T-cell (primary cell): ENCODE measurements at regions not wholly inside any gene's neighbourhood (a gene's known extent, or its start where the extent isn't known, plus 50 kb on each side); places are given as distances from the start of the nearest gene placed in this dataset.

Source experiments
- ATAC-seq, 4 experiments: fragments of 200-7000 bp in 3 of 4; fragments of 150-1000 bp in 1 of 4; cut with Tn5 transposase; replicated peaks in 1 of 4; 1 replicate in 3 of 4; 2 replicates in 1 of 4; pipeline ENCODE4 v1.10.0; 2021; ENCODE audit warnings: moderate library complexity in 3 of 4, mild to moderate bottlenecking in 2 of 4, moderate number of reproducible peaks in 1 of 4
- CTCF ChIA-PET, 2 donors: fragments of 300-600 bp; sonication (Branson Sonifier 250); formaldehyde crosslinking; loops; one replicate each; lab custom pipeline; 2022; ENCODE audit warnings: antibody characterized with exemption in 2 of 2; lab: Charles Lee
- POLR2A ChIA-PET, 2 donors: fragments of 300-600 bp; sonication (Branson Sonifier 250); formaldehyde crosslinking; loops; one replicate each; lab custom pipeline; 2022; ENCODE audit warnings: antibody characterized with exemption in 2 of 2; lab: Charles Lee
- DNase-seq, 35 experiments: peaks; one replicate each; pipeline versions ENCODE4 v3.0.0 to v3.0.0-alpha.2; 2013 to 2023
- H3K27ac ChIP-seq: one replicate; pipeline ENCODE4 v1.5.1; 2013; ENCODE audit warnings: low read length
- H3K27me3 ChIP-seq, 2 experiments: replicated peaks in 1 of 2; 1 replicate in 1 of 2; 2 replicates in 1 of 2; pipeline versions ENCODE4 v1.6.1 to v1.7.0; 2013; ENCODE audit warnings: low read length in 1 of 2, mixed read lengths in 1 of 2; ENCODE audit not compliant: control insufficient read depth in 2 of 2, insufficient read depth in 2 of 2; ENCODE audit errors: extremely low read depth in 1 of 2
- H3K36me3 ChIP-seq, 2 donors: 1 replicate in 1 of 2; 2 replicates in 1 of 2; pipeline versions ENCODE4 v1.6.1 to v1.7.0; 2013; ENCODE audit warnings: low read length in 1 of 2; ENCODE audit not compliant: control insufficient read depth in 2 of 2, insufficient read depth in 1 of 2; ENCODE audit errors: extremely low read depth in 1 of 2
- H3K4me1 ChIP-seq, 2 experiments: 1 replicate in 1 of 2; 2 replicates in 1 of 2; pipeline versions ENCODE4 v1.6.1 to v1.7.0; 2013; ENCODE audit warnings: low read length in 2 of 2, mixed read lengths in 1 of 2; ENCODE audit not compliant: insufficient read depth in 2 of 2, control insufficient read depth in 1 of 2; ENCODE audit errors: extremely low read depth in 1 of 2
- H3K4me3 ChIP-seq, 2 donors: 1 replicate in 1 of 2; 2 replicates in 1 of 2; pipeline versions ENCODE4 v1.5.1 to v1.7.0; 2013; ENCODE audit warnings: mild to moderate bottlenecking in 2 of 2, low read length in 1 of 2, moderate library complexity in 1 of 2; ENCODE audit not compliant: control insufficient read depth in 1 of 2; ENCODE audit errors: extremely low read depth in 1 of 2
- H3K9me3 ChIP-seq: 2 replicates; pipeline ENCODE4 v1.7.0; 2013
- H3K27ac Mint-ChIP-seq, 2 donors: one replicate each; pipeline ENCODE4 v1.8.0; 2020 to 2021; ENCODE audit warnings: mild to moderate bottlenecking in 2 of 2, mixed read lengths in 2 of 2
- H3K27me3 Mint-ChIP-seq, 2 donors: one replicate each; pipeline ENCODE4 v1.8.0; 2021 to 2022; ENCODE audit warnings: mixed read lengths in 2 of 2
- H3K36me3 Mint-ChIP-seq: one replicate; pipeline ENCODE4 v1.8.0; 2021; ENCODE audit warnings: mixed read lengths
- H3K4me1 Mint-ChIP-seq, 3 donors: one replicate each; pipeline ENCODE4 v1.8.0; 2020 to 2022; ENCODE audit warnings: mixed read lengths in 3 of 3, mild to moderate bottlenecking in 1 of 3
- H3K4me3 Mint-ChIP-seq, 3 donors: one replicate each; pipeline ENCODE4 v1.8.0; 2020 to 2022; ENCODE audit warnings: mild to moderate bottlenecking in 3 of 3, mixed read lengths in 3 of 3, moderate library complexity in 3 of 3
- H3K9me3 Mint-ChIP-seq, 3 donors: one replicate each; pipeline ENCODE4 v1.8.0; 2020 to 2022; ENCODE audit warnings: mixed read lengths in 3 of 3
- WGBS: methylation state at CpG from one replicate; pipeline ENCODE4 v1.1.5; 2013; ENCODE audit warnings: missing lambda C conversion rate; ENCODE audit not compliant: insufficient coverage; 5-methylcytosine and 5-hydroxymethylcytosine counted together

DNA sequence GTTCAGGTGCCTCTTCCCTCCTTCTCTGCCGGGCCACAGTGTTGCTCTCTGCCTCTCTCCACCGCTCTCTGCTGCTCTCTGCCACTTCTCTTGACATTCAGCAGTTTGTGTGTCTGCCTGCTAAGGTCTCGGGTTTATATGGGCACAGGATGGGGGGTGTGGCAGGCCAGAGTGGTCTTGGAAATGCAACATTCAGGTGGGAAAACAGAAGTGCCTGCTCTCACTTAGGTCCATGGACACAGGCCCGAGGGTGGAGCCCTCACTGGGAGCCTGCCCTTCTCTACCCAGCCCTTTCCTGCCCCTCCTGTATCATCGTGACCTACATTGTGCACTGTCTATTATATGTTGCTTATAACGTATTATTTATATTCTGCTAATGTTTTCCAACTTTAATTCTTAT is 120.8 kb upstream of the TMEM18 start:
- H3K9me3 Mint-ChIP-seq = no peaks in the 10 kb centered on the region
- no peaks in the 10 kb centered on the region for H3K36me3 ChIP-seq
- no peaks in the 10 kb centered on the region for H3K27me3 Mint-ChIP-seq
- no peaks in the 10 kb centered on the region for H3K4me1 ChIP-seq
- POLR2A ChIA-PET = no interaction called here
- WGBS = 83% methylated on average over 1 of the region's 6 CpGs
- DNase-seq = no peak
- H3K27ac ChIP-seq = no peak overlapping the region
- ATAC-seq = no peak
- CTCF ChIA-PET = no interaction called here
- H3K4me3 ChIP-seq = no peak overlapping the region
- H3K27ac Mint-ChIP-seq = no peak overlapping the region
- peaks cover 0 to 12% of the 10 kb centered on the region in 2 experiments for H3K27me3 ChIP-seq
- H3K4me3 Mint-ChIP-seq = no peak overlapping the region
- H3K9me3 ChIP-seq = no peaks in the 10 kb centered on the region
- no peaks in the 10 kb centered on the region for H3K36me3 Mint-ChIP-seq
- H3K4me1 Mint-ChIP-seq = no peaks in the 10 kb centered on the region

DNA sequence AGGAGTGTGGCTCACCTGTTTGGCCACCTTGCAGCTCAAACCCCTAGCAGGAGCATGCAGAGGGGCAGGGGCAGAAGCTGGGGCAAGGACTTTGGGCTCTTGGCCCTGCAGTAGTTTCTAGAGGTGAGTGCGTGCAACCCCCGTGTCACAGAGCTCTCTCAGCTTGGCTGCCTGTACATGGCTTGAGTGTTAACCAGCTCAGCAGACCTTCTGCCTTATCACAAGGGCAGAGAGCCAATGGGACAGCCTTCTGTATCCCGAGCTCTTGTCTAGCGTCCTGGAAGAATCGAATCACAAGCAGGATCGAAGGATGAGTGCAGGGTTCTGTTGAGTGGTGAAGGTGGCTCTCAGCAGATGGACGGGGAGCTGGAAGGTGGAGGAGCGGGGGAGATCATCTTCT is 120.3 kb upstream of the TMEM18 start:
- Mint-ChIP-seq H3K4me3 (no peak overlapping the region), H3K9me3 (no peaks in the 10 kb centered on the region), H3K36me3 (no peaks in the 10 kb centered on the region), H3K27ac (no peak overlapping the region), H3K27me3 (no peaks in the 10 kb centered on the region), H3K4me1 (no peaks in the 10 kb centered on the region)
- WGBS = 95% methylated on average over 7 of the region's 8 CpGs
- Histone ChIP-seq H3K4me1 (no peaks in the 10 kb centered on the region), H3K36me3 (no peaks in the 10 kb centered on the region), H3K27me3 (peaks cover 0 to 12% of the 10 kb centered on the region in 2 experiments), H3K9me3 (no peaks in the 10 kb centered on the region), H3K4me3 (no peak overlapping the region), H3K27ac (no peak overlapping the region)
- no peak for ATAC-seq
- ChIA-PET CTCF (no interaction called here), POLR2A (no interaction called here)
- DNase-seq = no peak

DNA sequence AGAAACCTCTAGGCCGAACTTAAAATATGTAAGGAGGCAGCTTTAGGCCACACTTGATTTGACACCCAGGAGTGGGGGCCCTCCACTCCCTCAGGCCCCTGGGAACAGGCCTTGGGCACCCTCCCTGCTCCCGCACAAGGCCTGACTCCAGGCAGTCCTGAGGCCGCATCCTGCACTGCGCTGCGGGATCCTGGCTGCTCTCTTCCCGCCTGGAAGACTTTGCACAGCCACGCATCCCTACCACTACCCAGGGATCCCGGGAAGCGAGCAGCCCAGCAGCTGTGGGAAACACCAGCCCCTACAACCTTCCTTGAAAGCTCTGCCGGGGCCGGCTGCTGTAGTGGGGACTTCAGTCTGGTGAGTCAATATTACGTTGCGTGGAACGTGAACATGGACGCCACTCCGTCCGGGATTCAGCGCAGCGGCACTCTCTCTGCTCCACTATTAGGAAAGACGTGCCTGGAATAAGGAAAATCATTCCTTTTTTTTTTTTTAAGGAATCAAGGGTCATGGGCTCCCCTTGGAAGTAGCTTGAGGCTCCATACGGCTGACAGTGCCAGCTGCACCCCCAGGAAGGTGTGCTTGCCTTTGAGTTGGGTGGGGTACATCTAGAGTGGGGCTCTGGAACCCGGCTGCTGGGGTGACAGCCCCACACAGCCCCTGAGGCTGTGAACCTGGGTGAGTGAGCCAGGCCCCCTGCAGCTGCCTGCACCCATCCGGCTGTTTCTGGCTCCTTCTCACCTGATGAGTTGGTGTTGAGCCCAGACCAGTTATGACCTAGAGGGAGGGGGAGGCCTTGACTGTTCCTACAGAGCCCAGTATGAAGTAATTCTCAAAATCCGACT is 119.2 kb upstream of the TMEM18 start:
- Histone ChIP-seq H3K4me1 (no peaks in the 10 kb centered on the region), H3K36me3 (no peaks in the 10 kb centered on the region), H3K9me3 (no peaks in the 10 kb centered on the region), H3K27me3 (peaks cover 0 to 12% of the 10 kb centered on the region in 2 experiments), H3K4me3 (no peak overlapping the region), H3K27ac (no peak overlapping the region)
- ATAC-seq (peak in 1 of 4 experiments; percentile 20), DNase-seq (no peak)
- ChIA-PET POLR2A (no interaction called here), CTCF (interaction anchor here in 1 of 2 donors (0.6 kb wide), 1 partner anchor 935 kb away, joined by 3 read pairs; no protein-coding TSS in a partner anchor)
- H3K9me3 Mint-ChIP-seq = no peaks in the 10 kb centered on the region
- H3K36me3 Mint-ChIP-seq = no peaks in the 10 kb centered on the region
- no peak overlapping the region for H3K4me3 Mint-ChIP-seq
- H3K27me3 Mint-ChIP-seq = no peaks in the 10 kb centered on the region
- H3K27ac Mint-ChIP-seq = no peak overlapping the region
- WGBS = 88% methylated on average over 18 of the region's 24 CpGs
- no peaks in the 10 kb centered on the region for H3K4me1 Mint-ChIP-seq

DNA sequence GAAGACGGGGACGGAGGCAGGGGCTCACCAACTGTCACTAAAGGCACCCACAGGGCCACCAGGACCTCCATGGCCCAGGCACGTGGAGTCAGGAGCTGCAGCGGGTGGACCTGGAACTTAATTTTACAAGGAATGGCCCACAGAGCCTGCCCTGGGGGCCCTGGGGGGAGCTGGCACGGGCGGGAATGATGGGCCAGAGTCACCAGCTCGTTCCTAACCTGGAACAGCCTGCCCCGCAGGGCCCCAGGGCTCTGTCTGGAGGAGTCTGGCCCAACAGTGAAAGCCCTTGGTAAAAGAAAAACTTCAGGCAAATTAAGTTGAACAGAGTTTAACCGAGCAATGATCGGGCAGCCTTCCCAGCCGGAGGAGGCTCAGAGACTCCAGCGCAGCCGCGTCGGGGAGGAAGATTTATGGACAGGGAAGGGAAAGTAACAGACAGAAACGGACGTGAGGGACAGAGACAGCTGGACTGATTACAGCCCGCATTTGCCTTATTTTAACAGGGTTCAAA is 118.4 kb upstream of the TMEM18 start:
- no peak overlapping the region for H3K27ac Mint-ChIP-seq
- H3K36me3 ChIP-seq = no peaks in the 10 kb centered on the region
- H3K4me3 Mint-ChIP-seq = no peak overlapping the region
- no peaks in the 10 kb centered on the region for H3K9me3 Mint-ChIP-seq
- DNase-seq (no peak), ATAC-seq (no peak)
- ChIA-PET POLR2A (no interaction called here), CTCF (no interaction called here)
- no peaks in the 10 kb centered on the region for H3K9me3 ChIP-seq
- no peak overlapping the region for H3K27ac ChIP-seq
- H3K4me1 Mint-ChIP-seq = no peaks in the 10 kb centered on the region
- H3K36me3 Mint-ChIP-seq = no peaks in the 10 kb centered on the region
- H3K4me3 ChIP-seq = no peak overlapping the region
- peaks cover 0 to 15% of the 10 kb centered on the region in 2 experiments for H3K27me3 ChIP-seq
- H3K27me3 Mint-ChIP-seq = no peaks in the 10 kb centered on the region
- no peaks in the 10 kb centered on the region for H3K4me1 ChIP-seq
- 85% methylated on average over 18 of the region's 18 CpGs for WGBS

DNA sequence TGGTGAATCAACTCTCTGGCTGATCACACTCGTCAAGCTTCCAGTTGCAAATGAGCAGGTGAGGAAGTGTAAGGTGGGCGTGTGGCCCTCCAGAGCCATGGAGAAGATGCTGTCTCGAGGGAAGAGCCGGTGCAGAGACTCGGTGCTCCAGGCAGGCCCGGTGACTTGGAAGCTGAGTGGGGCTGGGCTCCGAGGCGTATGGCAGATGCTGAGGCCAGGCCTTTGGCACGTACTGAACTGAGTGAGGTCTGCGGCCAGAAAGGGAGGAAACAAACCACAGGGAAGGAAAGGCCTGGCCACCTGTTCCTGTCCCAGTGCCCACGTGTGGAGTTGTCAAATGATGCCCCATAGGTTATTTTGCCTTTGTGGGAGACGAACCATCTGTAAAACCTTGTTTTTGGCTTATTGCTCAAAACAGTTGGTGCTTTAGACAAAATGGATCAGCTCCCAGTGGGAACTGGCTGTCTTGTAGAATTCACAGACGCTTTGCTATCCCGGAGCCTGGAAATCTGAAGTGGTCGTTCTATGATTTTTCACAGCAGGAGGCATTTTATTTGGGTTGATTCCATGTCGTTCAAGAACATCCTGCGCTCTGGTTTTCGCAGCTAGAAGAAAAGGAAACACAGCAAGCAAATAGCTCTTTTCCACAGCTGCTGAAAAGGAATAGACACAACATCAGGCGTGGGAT is 117.5 kb upstream of the TMEM18 start:
- CTCF ChIA-PET = no interaction called here

DNA sequence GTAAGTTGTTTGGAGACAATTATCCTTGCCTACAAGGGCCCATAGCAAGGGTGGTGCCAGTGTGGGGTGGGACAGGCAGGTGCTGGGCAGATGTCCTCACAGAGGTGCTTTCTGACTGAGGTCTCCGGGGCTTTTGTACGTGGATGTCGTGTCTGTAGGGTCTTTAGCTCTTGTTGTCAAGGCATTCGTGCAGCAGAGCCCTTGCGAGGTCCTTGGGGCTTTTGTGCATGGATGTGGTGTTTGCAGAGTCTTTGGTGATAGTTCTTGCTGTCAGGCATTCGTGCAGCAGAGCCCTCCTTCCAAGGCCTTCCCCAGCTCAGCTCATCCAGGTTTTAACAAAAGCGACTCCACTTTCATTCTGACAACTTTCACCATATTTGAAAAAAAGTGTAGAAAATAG is 116.0 kb upstream of the TMEM18 start:
- H3K27me3 Mint-ChIP-seq = no peaks in the 10 kb centered on the region
- no peaks in the 10 kb centered on the region for H3K9me3 Mint-ChIP-seq
- no peak overlapping the region for H3K27ac ChIP-seq

More for the DNA sequence above, 117.5 kb upstream of the TMEM18 start:
- H3K27ac Mint-ChIP-seq = no peak overlapping the region
- H3K9me3 ChIP-seq = no peaks in the 10 kb centered on the region
- 75% methylated on average over 13 of the region's 19 CpGs for WGBS
- H3K36me3 ChIP-seq = no peaks in the 10 kb centered on the region
- H3K36me3 Mint-ChIP-seq = no peaks in the 10 kb centered on the region
- H3K4me3 Mint-ChIP-seq = no peak overlapping the region
- H3K4me1 ChIP-seq = no peaks in the 10 kb centered on the region
- H3K27me3 Mint-ChIP-seq = no peaks in the 10 kb centered on the region
- ATAC-seq (no peak), DNase-seq (no peak)
- no peaks in the 10 kb centered on the region for H3K9me3 Mint-ChIP-seq
- POLR2A ChIA-PET = no interaction called here
- no peaks in the 10 kb centered on the region for H3K4me1 Mint-ChIP-seq
- peaks cover 0 to 15% of the 10 kb centered on the region in 2 experiments for H3K27me3 ChIP-seq
- H3K4me3 ChIP-seq = no peak overlapping the region
- H3K27ac ChIP-seq = no peak overlapping the region

More for the DNA sequence above, 116.0 kb upstream of the TMEM18 start:
- Histone ChIP-seq H3K36me3 (no peaks in the 10 kb centered on the region), H3K27me3 (peaks cover 0 to 15% of the 10 kb centered on the region in 2 experiments), H3K9me3 (no peaks in the 10 kb centered on the region), H3K4me3 (no peak overlapping the region), H3K4me1 (no peaks in the 10 kb centered on the region)
- H3K4me3 Mint-ChIP-seq = no peak overlapping the region
- 93% methylated on average over 3 of the region's 7 CpGs for WGBS
- CTCF ChIA-PET = no interaction called here
- H3K4me1 Mint-ChIP-seq = no peaks in the 10 kb centered on the region
- no peak for ATAC-seq
- POLR2A ChIA-PET = interaction anchor here in 1 of 2 donors (0.6 kb wide), 1 partner anchor 249 kb away, joined by 4 read pairs; no protein-coding TSS in a partner anchor
- DNase-seq = no peak
- H3K36me3 Mint-ChIP-seq = no peaks in the 10 kb centered on the region
- no peak overlapping the region for H3K27ac Mint-ChIP-seq
